ENCODE measurements at regions not wholly inside any gene's neighbourhood (a gene's known extent, or its start where the extent isn't known, plus 50 kb on each side); places are given as distances from the start of the nearest gene placed in this dataset.

- no peaks in the 10 kb centered on the region for H3K36me3 ChIP-seq (replicated peaks; ENCODE audit: insufficient read depth, low read depth)
- no peaks in the 10 kb centered on the region for H3K79me2 ChIP-seq
These were observed 1063.3 kb downstream of the ADGRL3 start for GRCh38 chr4:62263454-62263853.

GRCh38 chr4:62262676-62263075 lies 1062.5 kb downstream of the ADGRL3 start:
- H3K9me3 ChIP-seq (ENCODE audit: low read depth): no peaks in the 10 kb centered on the region
- H3K27ac ChIP-seq: no peak overlapping the region
- no peaks in the 10 kb centered on the region for H3K27me3 ChIP-seq
- DNase-seq (ENCODE audit: low spot score): no peak
- no peaks in the 10 kb centered on the region for H3K79me2 ChIP-seq
- H3K4me1 ChIP-seq (ENCODE audit: insufficient read depth): no peaks in the 10 kb centered on the region
- H4K20me1 ChIP-seq (ENCODE audit: insufficient read depth, poor library complexity, severe bottlenecking): no peaks in the 10 kb centered on the region
- H3K4me2 ChIP-seq: no peak overlapping the region
- no peak overlapping the region for H3K4me3 ChIP-seq
- H3K9me2 ChIP-seq (replicated peaks; ENCODE audit: insufficient read depth): no peaks in the 10 kb centered on the region
- H2AFZ ChIP-seq: no peak overlapping the region
- WGBS (ENCODE audit: low lambda C conversion rate, missing lambda C conversion rate): 80% methylated on average over 1 of the region's 1 CpG
- no peak for TF ChIP-seq EZH2phosphoT487 (IDR thresholded peaks at IDR 0.05; ENCODE audit: low read depth, severe bottlenecking, unreplicated experiment)
- no peak for TF ChIP-seq CTCF (IDR thresholded peaks at IDR 0.05; ENCODE audit: poor library complexity)
- no peak for TF ChIP-seq EZH2 (IDR thresholded peaks at IDR 0.05; ENCODE audit: borderline replicate concordance)
- no peaks in the 10 kb centered on the region for H3K36me3 ChIP-seq (replicated peaks; ENCODE audit: insufficient read depth, low read depth)

More at GRCh38 chr4:62263454-62263853, 1063.3 kb downstream of the ADGRL3 start:
- Histone ChIP-seq H2AFZ (no peak overlapping the region), H3K27me3 (no peaks in the 10 kb centered on the region), H3K9me3 (ENCODE audit: low read depth) (no peaks in the 10 kb centered on the region), H4K20me1 (ENCODE audit: insufficient read depth, poor library complexity, severe bottlenecking) (no peaks in the 10 kb centered on the region), H3K9me2 (replicated peaks; ENCODE audit: insufficient read depth) (no peaks in the 10 kb centered on the region), H3K4me2 (no peak overlapping the region), H3K4me1 (ENCODE audit: insufficient read depth) (no peaks in the 10 kb centered on the region), H3K27ac (no peak overlapping the region), H3K4me3 (no peak overlapping the region)
- no peak for DNase-seq (ENCODE audit: low spot score)
- TF ChIP-seq EZH2phosphoT487 (IDR thresholded peaks at IDR 0.05; ENCODE audit: low read depth, severe bottlenecking, unreplicated experiment) (no peak), CTCF (IDR thresholded peaks at IDR 0.05; ENCODE audit: poor library complexity) (no peak), EZH2 (IDR thresholded peaks at IDR 0.05; ENCODE audit: borderline replicate concordance) (no peak)

GRCh38 chr4:62260254-62260653 lies 1060.1 kb downstream of the ADGRL3 start:
- H3K4me2 ChIP-seq: no peak overlapping the region
- TF ChIP-seq CTCF (IDR thresholded peaks at IDR 0.05; ENCODE audit: poor library complexity) (no peak), EZH2phosphoT487 (IDR thresholded peaks at IDR 0.05; ENCODE audit: low read depth, severe bottlenecking, unreplicated experiment) (no peak), EZH2 (IDR thresholded peaks at IDR 0.05; ENCODE audit: borderline replicate concordance) (no peak)
- no peaks in the 10 kb centered on the region for H3K4me1 ChIP-seq (ENCODE audit: insufficient read depth)
- no peaks in the 10 kb centered on the region for H4K20me1 ChIP-seq (ENCODE audit: insufficient read depth, poor library complexity, severe bottlenecking)
- no peak overlapping the region for H3K27ac ChIP-seq
- H3K79me2 ChIP-seq: no peaks in the 10 kb centered on the region
- no peaks in the 10 kb centered on the region for H3K9me2 ChIP-seq (replicated peaks; ENCODE audit: insufficient read depth)
- no peaks in the 10 kb centered on the region for H3K36me3 ChIP-seq (replicated peaks; ENCODE audit: insufficient read depth, low read depth)
- no peaks in the 10 kb centered on the region for H3K9me3 ChIP-seq (ENCODE audit: low read depth)
- H3K27me3 ChIP-seq: no peaks in the 10 kb centered on the region
- DNase-seq (ENCODE audit: low spot score): no peak
- no peak overlapping the region for H3K4me3 ChIP-seq
- H2AFZ ChIP-seq: no peak overlapping the region
- WGBS (ENCODE audit: low lambda C conversion rate, missing lambda C conversion rate): 81% methylated on average over 3 of the region's 3 CpGs

- H3K27me3 ChIP-seq: no peaks in the 10 kb centered on the region
- H2AFZ ChIP-seq: no peak overlapping the region
- no peaks in the 10 kb centered on the region for H3K4me1 ChIP-seq (ENCODE audit: insufficient read depth)
- no peaks in the 10 kb centered on the region for H3K79me2 ChIP-seq
- H3K9me2 ChIP-seq (replicated peaks; ENCODE audit: insufficient read depth): no peaks in the 10 kb centered on the region
- H4K20me1 ChIP-seq (ENCODE audit: insufficient read depth, poor library complexity, severe bottlenecking): no peaks in the 10 kb centered on the region
- H3K36me3 ChIP-seq (replicated peaks; ENCODE audit: insufficient read depth, low read depth): no peaks in the 10 kb centered on the region
- H3K27ac ChIP-seq: no peak overlapping the region
- no peak for DNase-seq (ENCODE audit: low spot score)
- TF ChIP-seq CTCF (IDR thresholded peaks at IDR 0.05; ENCODE audit: poor library complexity) (no peak), EZH2 (IDR thresholded peaks at IDR 0.05; ENCODE audit: borderline replicate concordance) (no peak), EZH2phosphoT487 (IDR thresholded peaks at IDR 0.05; ENCODE audit: low read depth, severe bottlenecking, unreplicated experiment) (no peak)
- no peak overlapping the region for H3K4me2 ChIP-seq
- H3K9me3 ChIP-seq (ENCODE audit: low read depth): no peaks in the 10 kb centered on the region
- no peak overlapping the region for H3K4me3 ChIP-seq
These were observed 1056.4 kb downstream of the ADGRL3 start for GRCh38 chr4:62256479-62256878.
